NCI-H2107 treated with DMSO at 0.1 percent for 48 hours (cell line): ENCODE measurements at regions not wholly inside any gene's neighbourhood (a gene's known extent, or its start where the extent isn't known, plus 50 kb on each side); places are given as distances from the start of the nearest gene placed in this dataset.

Experiments used
- DNase-seq: peaks from one replicate; lab custom pipeline; 2025; ENCODE audit not compliant: unreplicated experiment; lab: John Stamatoyannopoulos, UW

- no peak for DNase-seq
These were observed 234.7 kb upstream of the ADGRB3 start for GRCh38 chr6:68400396-68400795.

- no peak for DNase-seq
These were observed 243.1 kb upstream of the ADGRB3 start for GRCh38 chr6:68391953-68392352.

DNA sequence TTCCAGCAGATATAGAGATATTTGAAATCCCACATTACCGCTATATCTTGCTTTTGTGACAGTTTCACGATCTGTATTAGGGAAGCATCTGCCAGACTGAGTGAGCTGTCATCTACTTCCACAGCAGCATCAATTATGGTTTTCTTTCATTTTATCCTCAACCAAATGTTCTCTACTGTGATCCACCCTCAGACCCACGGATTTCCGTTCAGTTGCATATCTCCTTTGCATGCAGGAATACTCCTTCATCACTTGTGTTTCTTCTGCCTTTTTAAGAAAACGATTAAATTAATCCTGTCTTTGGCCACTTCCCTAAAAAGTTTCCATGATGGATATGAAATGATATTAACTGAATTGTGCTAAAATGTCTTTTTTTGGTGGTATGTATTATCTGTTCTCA lies 262.1 kb upstream of the ADGRB3 start:
- DNase-seq, result no peak

DNA sequence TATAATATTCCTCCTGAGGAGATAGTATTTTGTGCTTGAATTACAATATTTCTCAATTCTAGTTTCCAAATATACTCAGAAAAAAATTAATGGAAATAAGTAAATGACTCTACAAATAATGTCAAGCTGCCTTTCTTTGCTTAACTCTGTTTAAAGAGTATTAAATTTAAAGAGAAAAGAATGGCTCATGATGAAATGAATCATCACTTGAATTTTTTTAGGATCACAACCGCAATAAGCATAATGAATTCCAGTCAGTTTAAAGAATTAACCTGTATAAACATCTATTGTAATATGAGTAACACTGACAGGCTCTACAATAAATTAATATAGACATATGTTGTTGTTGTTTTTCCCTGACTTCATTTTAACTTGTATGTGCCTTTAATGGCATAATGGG lies 266.2 kb upstream of the ADGRB3 start:
- no peak for DNase-seq

DNA sequence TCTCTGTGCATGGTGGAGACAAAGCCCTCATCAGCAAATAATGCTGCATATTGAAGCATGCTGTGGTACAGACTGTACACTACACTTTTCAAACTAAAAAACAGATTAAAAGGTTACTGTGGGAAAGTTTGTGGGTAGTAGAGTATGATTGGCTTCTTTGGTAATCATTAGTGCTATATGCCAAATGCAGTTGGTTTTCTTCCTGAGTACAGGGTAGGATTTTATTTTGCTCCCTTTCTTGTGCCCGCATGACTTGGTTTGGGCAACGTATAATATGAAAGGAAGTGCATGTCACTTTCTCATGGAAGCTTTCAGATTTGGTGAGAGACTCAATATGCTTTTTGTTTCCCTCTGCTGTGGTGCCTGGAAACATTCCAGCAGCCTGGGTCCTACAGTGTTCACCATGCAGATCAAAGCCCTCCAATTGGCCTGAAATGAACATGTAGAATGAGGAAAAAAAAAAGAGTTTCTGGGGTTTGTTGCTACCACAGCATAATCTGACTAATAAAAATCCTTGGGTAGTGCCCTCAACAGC lies 270.7 kb upstream of the ADGRB3 start:
- no peak for DNase-seq

GRCh38 chr6:68343901-68344300 lies 291.2 kb upstream of the ADGRB3 start:
- peak; percentile 88 for DNase-seq

GRCh38 chr6:68342286-68342685 lies 292.8 kb upstream of the ADGRB3 start:
- no peak for DNase-seq

DNA sequence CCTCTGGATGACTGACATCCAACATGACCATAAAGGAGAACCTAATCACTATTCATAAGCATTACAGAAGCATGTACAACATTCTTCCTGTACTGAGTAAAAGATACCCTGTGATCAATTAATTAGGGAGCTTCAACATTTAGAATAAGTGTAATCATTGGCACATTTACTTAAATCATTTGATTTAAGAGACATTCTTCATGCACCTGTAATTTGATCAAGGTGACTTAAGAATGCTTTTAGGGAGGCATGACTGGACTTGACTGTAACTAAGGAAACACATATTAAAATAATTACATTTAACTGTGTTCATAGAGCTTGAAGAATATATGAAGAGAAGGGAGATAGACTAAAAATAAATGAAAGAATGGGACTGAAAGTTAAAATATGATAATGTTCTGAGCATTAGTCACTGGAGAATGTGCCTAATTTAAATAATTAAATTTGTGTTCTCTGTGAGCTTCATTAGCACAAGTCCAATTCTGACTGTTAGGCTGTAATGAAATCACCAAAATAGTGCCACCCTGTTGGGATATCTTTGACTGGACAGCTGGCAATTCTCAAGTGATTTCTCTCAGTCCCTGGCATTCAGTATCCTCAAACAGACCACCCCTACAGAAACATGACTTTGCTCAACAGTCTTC lies 295.5 kb upstream of the ADGRB3 start:
- no peak for DNase-seq

- no peak for DNase-seq
These were observed 301.6 kb upstream of the ADGRB3 start for GRCh38 chr6:68333442-68333841.

DNA sequence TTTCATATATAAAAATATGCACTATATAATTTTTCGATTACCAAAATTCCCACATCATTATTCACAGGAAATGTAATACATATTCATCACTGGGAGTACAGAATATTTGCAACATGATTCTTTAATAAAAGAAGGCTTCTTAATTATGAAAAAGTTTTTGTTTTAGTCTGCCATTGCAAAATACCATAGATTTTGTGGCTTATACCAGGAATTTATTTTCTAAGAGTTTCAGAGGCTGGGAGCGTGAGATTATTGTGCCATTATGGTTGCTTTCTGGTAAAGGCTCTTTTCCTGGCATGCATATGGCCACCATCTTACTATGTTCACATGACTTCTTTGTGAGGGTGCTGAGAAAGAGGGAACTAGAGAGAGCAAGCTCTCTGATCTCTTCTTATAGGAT lies 306.9 kb upstream of the ADGRB3 start:
- DNase-seq, result no peak

DNA sequence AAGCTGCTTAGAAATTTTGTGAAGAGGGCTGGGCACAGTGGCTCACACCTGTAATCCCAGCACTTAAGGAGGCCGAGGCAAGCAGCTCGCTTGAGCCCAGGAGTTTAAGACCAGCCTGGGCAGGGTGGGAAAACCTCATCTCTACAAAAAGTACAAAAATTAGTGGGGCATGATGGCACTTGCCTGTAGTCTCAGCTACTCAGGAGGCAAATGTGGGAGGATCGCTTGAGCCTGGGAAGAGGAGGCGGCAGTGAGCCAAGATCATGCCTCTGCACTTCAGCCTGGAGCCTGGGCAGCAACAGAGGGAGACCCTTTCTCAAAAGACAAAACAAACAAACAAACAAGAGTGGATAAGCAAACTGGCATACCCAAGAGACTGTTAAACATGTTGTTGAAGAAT lies 308.3 kb upstream of the ADGRB3 start:
- DNase-seq, result no peak

DNA sequence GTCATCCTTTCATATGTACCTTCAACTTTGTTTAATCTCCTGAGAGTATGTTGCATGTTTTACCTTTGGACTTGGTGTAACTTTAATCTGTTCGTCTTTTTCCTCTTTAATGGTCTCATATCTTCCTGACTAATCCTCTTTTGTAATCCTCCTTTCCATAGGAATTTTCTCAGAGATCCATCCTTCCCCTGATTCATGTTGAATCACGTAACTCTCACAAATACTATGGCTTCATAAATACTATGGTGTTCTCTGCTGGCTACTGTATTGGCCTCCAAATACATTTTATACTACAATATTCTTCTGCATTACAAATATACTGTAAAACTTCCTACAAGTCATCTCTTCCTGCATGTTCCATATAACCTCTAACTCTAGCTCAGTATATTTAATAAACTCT lies 317.7 kb upstream of the ADGRB3 start:
- DNase-seq, result no peak

- DNase-seq, result no peak
These were observed 321.2 kb upstream of the ADGRB3 start for GRCh38 chr6:68313911-68314310.

DNA sequence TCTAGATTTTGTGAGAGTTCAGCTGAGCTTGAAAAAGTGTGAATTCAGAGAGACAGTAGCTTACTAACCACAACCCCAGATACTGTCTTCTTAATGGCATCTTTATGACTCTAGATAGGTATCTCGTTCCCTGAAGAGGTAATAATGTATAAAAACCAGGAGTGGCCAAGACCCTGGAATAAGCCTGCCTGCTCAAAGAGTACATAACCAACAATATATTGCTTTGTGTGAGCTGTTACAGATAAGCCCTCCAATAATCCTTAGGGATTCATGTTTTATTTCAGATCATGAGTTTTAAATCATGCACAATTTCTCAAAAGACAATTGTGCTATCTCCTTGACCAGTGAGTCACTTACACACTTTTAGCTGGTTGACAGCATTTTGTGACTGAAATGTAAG lies 327.8 kb upstream of the ADGRB3 start:
- DNase-seq, result no peak

DNA sequence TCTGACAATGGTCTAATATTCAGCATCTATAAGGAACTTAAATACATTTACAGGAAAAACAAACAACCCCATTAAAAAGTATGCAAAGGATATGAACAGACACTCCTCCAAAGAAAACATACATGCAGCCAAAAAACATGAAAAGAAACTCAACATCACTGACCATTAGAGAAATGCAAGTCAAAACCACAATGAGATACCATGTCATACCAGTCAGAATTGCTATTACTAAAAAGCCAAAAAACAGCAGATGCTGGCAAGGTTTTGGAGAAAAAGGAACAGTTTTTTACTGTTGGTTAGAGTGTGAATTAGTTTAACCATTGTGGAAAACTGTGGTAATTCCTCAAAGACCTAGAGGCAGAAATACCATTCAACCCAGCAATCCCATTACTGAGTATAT lies 339.0 kb upstream of the ADGRB3 start:
- DNase-seq, result no peak

DNA sequence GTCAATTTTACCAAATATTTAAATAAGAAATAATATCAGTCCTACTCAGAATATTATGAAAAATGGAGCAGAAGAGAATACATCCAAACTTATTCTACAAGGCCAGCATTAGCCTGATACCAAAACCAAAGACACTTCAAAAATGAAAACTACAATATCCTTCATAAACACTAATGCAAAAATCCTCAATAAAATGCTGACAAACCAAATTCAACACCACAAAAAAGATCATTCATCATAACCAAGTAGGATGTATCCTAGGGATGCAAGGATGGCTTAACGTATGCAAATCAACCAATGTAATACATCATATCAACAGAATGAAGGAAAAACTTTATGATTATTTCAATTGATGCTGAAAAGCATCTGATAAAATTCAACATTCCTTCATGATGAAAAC lies 352.4 kb upstream of the ADGRB3 start:
- no peak for DNase-seq

GRCh38 chr6:68279793-68280557 lies 355.1 kb upstream of the ADGRB3 start:
- DNase-seq, result no peak

DNA sequence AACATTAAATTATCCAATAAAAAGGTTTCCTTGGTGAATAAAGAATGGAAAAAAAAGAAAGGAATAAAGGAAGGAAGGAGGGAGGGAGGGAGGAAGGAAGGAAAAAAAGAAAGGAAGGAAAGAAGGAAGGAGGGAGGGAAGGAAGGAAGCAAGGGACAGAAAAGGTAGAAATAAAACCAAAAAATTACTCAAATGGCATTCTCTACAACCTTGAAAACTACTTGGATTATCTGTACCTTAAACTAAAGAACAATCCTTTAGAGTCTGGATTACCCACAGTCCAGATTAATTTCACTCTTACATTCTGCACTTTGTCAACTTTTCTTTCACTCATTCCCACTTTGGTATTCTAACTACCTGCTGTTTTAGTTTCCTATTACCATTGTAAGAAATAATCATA lies 361.8 kb upstream of the ADGRB3 start:
- no peak for DNase-seq

- DNase-seq, result no peak
These were observed 378.7 kb upstream of the ADGRB3 start for GRCh38 chr6:68256391-68256790.

- no peak for DNase-seq
These were observed 382.4 kb upstream of the ADGRB3 start for GRCh38 chr6:68252632-68253031.

GRCh38 chr6:68247782-68248181 lies 387.3 kb upstream of the ADGRB3 start:
- no peak for DNase-seq

GRCh38 chr6:68240726-68241125 lies 394.4 kb upstream of the ADGRB3 start:
- no peak for DNase-seq

GRCh38 chr6:68239034-68239433 lies 396.0 kb upstream of the ADGRB3 start:
- DNase-seq, result no peak
